Adrenal gland (tissue), 9 donors: ENCODE measurements at regions not wholly inside any gene's neighbourhood (a gene's known extent, or its start where the extent isn't known, plus 50 kb on each side); places are given as distances from the start of the nearest gene placed in this dataset.

Experiments used
- DNase-seq, 7 donors: peaks; one replicate each; pipeline ENCODE4 v3.0.0-alpha.2; 2019 to 2020
- H3K27ac ChIP-seq, 5 donors: fragments of 200-600 bp; sonication (generic) in 4 of 5; 1 replicate in 3 of 5; 2 replicates in 2 of 5; pipeline versions ENCODE4 v1.5.1 to v1.8.0; 2016 to 2020; ENCODE audit warnings: mild to moderate bottlenecking in 1 of 5
- H3K27me3 ChIP-seq: fragments of 200-600 bp; 2 replicates; pipeline ENCODE4 v1.8.0; 2021
- H3K36me3 ChIP-seq, 2 donors: fragments of 200-600 bp; replicated peaks in 1 of 2; 1 replicate in 1 of 2; 2 replicates in 1 of 2; pipeline versions ENCODE4 v1.5.1 to v1.8.0; 2018 to 2022
- H3K4me1 ChIP-seq, 2 donors: fragments of 200-600 bp; replicated peaks in 1 of 2; 1 replicate in 1 of 2; 2 replicates in 1 of 2; pipeline versions ENCODE4 v1.5.1 to v1.8.0; 2018 to 2021
- H3K4me3 ChIP-seq, 4 donors: fragments of 200-600 bp; sonication (generic) in 3 of 4; one replicate each; pipeline ENCODE4 v1.5.1; 2016 to 2018
- H3K9me3 ChIP-seq, 3 donors: fragments of 200-600 bp; sonication (generic) in 1 of 3; replicated peaks in 1 of 3; 1 replicate in 2 of 3; 2 replicates in 1 of 3; pipeline versions ENCODE4 v1.5.1 to v1.8.0; 2016 to 2021
- CTCF ChIP-seq, 6 experiments: fragments of 450-650 bp in 4 of 6; fragments of 200-600 bp in 2 of 6; sonication (generic) in 1 of 6; IDR thresholded peaks; 1 replicate in 5 of 6; 2 replicates in 1 of 6; pipeline versions ENCODE4 v1.5.1 to v1.8.0; 2016 to 2021; ENCODE audit warnings: antibody characterized with exemption in 6 of 6, mild to moderate bottlenecking in 2 of 6, moderate library complexity in 1 of 6
- POLR2A ChIP-seq, 2 donors: fragments of 450-650 bp; IDR thresholded peaks; one replicate each; pipeline ENCODE4 v1.6.1; 2017; ENCODE audit warnings: antibody characterized with exemption in 2 of 2, mild to moderate bottlenecking in 2 of 2, moderate library complexity in 1 of 2
- WGBS, 4 donors: extraction: QIAGEN DNeasy Blood & Tissue Kit in 2 of 4; methylation state at CpG; one replicate each; pipeline versions ENCODE4 v1.1.5 to v1.1.7; 2013 to 2017; 5-methylcytosine and 5-hydroxymethylcytosine counted together
- intact Hi-C, 2 donors: fragments of 100-400 bp; cut with DNase I; formaldehyde crosslinking; loops; one replicate each; pipeline versions ENCODE4 v1.14.1 to v1.15.0; 2022 to 2023
- donor health status: healthy with polysubstance abuse.
- donor health status: Bipolar disorder and iron deficiency.
- donor health status: DM: yes; HTN: yes; CAD: no.
- donor health status: DM: no; HTN: no; CAD: no.
- donor health status: DM: no; HTN: no; CAD: no.

DNA sequence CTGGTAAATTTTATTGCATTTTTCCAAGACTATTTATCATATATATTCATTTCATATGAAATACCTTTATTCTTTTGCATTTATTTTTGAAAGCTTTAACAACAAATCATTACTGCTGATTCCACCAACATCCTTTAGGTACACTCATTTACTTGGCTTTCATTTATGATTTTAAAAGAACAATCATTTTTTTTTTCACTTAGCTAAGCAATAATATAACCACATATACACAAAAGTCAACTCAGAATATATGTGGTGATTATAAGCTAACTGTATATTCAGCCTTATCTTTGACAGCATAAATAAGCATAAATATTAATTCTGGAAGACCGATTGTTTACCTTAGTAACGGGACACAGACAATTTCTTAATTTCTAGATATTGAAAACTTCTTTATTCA lies 458.6 kb upstream of the ZNF385D start:
- Histone ChIP-seq H3K9me3 (no peaks in the 10 kb centered on the region), H3K4me3 (no peak overlapping the region), H3K27ac (no peak overlapping the region), H3K4me1 (no peaks in the 10 kb centered on the region), H3K36me3 (no peaks in the 10 kb centered on the region), H3K27me3 (no peaks in the 10 kb centered on the region)
- intact Hi-C loops, result no loop called here
- no peak for DNase-seq
- WGBS, 4 donors, result 76 to 90% (median 79%) methylated on average over 2 of the region's 2 CpGs
- TF ChIP-seq POLR2A (IDR thresholded peaks at IDR 0.05), result no peak
- TF ChIP-seq CTCF (IDR thresholded peaks at IDR 0.05), result no peak

GRCh38 chr3:22210693-22211092 lies 459.7 kb upstream of the ZNF385D start:
- Histone ChIP-seq H3K9me3 (no peaks in the 10 kb centered on the region), H3K4me3 (no peak overlapping the region), H3K4me1 (no peaks in the 10 kb centered on the region), H3K36me3 (no peaks in the 10 kb centered on the region), H3K27me3 (no peaks in the 10 kb centered on the region), H3K27ac (no peak overlapping the region)
- intact Hi-C loops, result no loop called here
- TF ChIP-seq POLR2A (IDR thresholded peaks at IDR 0.05) (no peak), CTCF (IDR thresholded peaks at IDR 0.05) (no peak)
- DNase-seq, result no peak

- Histone ChIP-seq H3K27ac (no peak overlapping the region), H3K27me3 (no peaks in the 10 kb centered on the region), H3K36me3 (no peaks in the 10 kb centered on the region), H3K4me1 (no peaks in the 10 kb centered on the region), H3K4me3 (no peak overlapping the region), H3K9me3 (no peaks in the 10 kb centered on the region)
- intact Hi-C loops, result no loop called here
- no peak for TF ChIP-seq CTCF (IDR thresholded peaks at IDR 0.05)
- no peak for TF ChIP-seq POLR2A (IDR thresholded peaks at IDR 0.05)
- WGBS, 4 donors, result 75 to 85% (median 81%) methylated on average over 3 of the region's 3 CpGs
- DNase-seq, result no peak
Observed at GRCh38 chr3:22216601-22217000, 465.6 kb upstream of the ZNF385D start.

DNA sequence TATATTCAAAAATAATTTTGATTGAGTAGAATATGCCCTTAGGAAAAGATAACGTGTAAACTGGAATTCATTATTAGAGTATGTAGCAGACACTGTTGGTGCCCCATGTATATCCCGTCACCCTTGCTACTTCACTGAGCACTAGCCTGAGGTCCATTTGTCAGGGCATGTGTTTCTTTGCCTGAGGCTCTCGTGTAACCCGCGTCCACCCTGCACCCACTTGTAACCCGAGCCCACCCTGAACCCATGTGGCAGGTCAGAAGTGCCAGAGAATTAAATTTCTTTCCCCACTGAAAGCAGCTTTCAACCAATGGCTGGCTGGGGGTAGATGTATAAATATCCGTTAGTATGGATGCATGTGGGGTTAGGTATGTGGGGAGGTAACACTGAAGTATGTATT lies 474.2 kb upstream of the ZNF385D start:
- no peak for DNase-seq
- no peaks in the 10 kb centered on the region for H3K4me1 ChIP-seq
- no peak overlapping the region for H3K4me3 ChIP-seq
- WGBS, 4 donors, result 56 to 67% (median 62%) methylated on average over 7 of the region's 7 CpGs
- H3K36me3 ChIP-seq, result no peaks in the 10 kb centered on the region
- H3K27me3 ChIP-seq, result no peaks in the 10 kb centered on the region
- intact Hi-C loops, result no loop called here
- no peaks in the 10 kb centered on the region for H3K9me3 ChIP-seq
- H3K27ac ChIP-seq, result no peak overlapping the region
- TF ChIP-seq CTCF (IDR thresholded peaks at IDR 0.05), result no peak
- TF ChIP-seq POLR2A (IDR thresholded peaks at IDR 0.05), result no peak
